K562 (cell line): ENCODE measurements at regions not wholly inside any gene's neighbourhood (a gene's known extent, or its start where the extent isn't known, plus 50 kb on each side); places are given as distances from the start of the nearest gene placed in this dataset.

Source experiments
- ATAC-seq: fragments of 200-7000 bp; cut with Tn5 transposase; 3 replicates; pipeline ENCODE4 v1.9.1; 2020; ENCODE audit warnings: moderate library complexity
- BruUV-seq: library from RNA; stranded (reverse); fragments of 400-500 nt; replicated peaks from 2 replicates; lab custom pipeline; 2021; lab: Mats Ljungman, UMichigan
- CTCF ChIA-PET: fragments of 300-600 bp; formaldehyde crosslinking; extraction: SDS; loops from one replicate; lab custom pipeline; 2021; ENCODE audit warnings: low intra/inter-chr PET ratio; lab: Yijun Ruan, JAX
- POLR2A ChIA-PET: fragments of 300-600, 350-650 bp; sonication (Branson Sonifier 250); formaldehyde crosslinking; extraction: SDS; loops from one replicate; lab custom pipeline; 2021; ENCODE audit warnings: antibody characterized with exemption, inconsistent platforms; lab: Yijun Ruan, JAX
- DNase-seq, 4 experiments: peaks; one replicate each; pipeline versions ENCODE4 v3.0.0 to v3.0.0-alpha.2; 2011 to 2018; ENCODE audit warnings: low spot score in 3 of 4, mixed read lengths in 3 of 4; ENCODE audit errors: extremely low read depth in 1 of 4
- FAIRE-seq: peaks from 2 replicates; lab custom pipeline; 2011; peaks lifted over from hg19 to GRCh38; lab: Jason Lieb, UNC
- H2AFZ ChIP-seq: 2 replicates; pipeline ENCODE4 v1.6.0; 2011; ENCODE audit warnings: low read depth, low read length, control low read depth, inconsistent platforms
- H3K27ac ChIP-seq: fragments of 200-600 bp; 3 replicates; pipeline ENCODE4 v1.8.0; 2011; ENCODE audit warnings: low read depth, mild to moderate bottlenecking, control low read depth, inconsistent platforms, low read length, moderate library complexity, mixed read lengths; ENCODE audit errors: extremely low read depth
- H3K27me3 ChIP-seq, 2 experiments: fragments of 300-600 bp in 1 of 2; 2 replicates in 1 of 2; 3 replicates in 1 of 2; pipeline versions ENCODE4 v1.6.0 to v1.8.0; 2011; ENCODE audit warnings: inconsistent platforms in 2 of 2, low read length in 2 of 2, mild to moderate bottlenecking in 1 of 2, mixed read lengths in 1 of 2, moderate library complexity in 1 of 2; ENCODE audit not compliant: control insufficient read depth in 2 of 2, insufficient read depth in 2 of 2
- H3K36me3 ChIP-seq: fragments of 300-600 bp; 3 replicates; pipeline ENCODE4 v1.8.0; 2011; ENCODE audit warnings: mild to moderate bottlenecking, low read length, inconsistent platforms; ENCODE audit not compliant: control insufficient read depth, insufficient read depth
- H3K4me1 ChIP-seq, 2 experiments: fragments of 200-600 bp in 1 of 2; replicated peaks in 1 of 2; 2 replicates in 1 of 2; 3 replicates in 1 of 2; pipeline versions ENCODE4 v1.5.1 to v1.8.0; 2011; ENCODE audit warnings: inconsistent platforms in 2 of 2, low read length in 2 of 2, mild to moderate bottlenecking in 1 of 2, mixed read lengths in 1 of 2, moderate library complexity in 1 of 2; ENCODE audit not compliant: control insufficient read depth in 2 of 2, insufficient read depth in 2 of 2
- H3K4me2 ChIP-seq: 2 replicates; pipeline ENCODE4 v1.6.1; 2011; ENCODE audit warnings: low read length, control low read depth, inconsistent platforms, mixed read lengths; ENCODE audit not compliant: insufficient read depth
- H3K4me3 ChIP-seq: fragments of 200-600 bp; sonication (generic), shearing (Covaris generic); 2 replicates; pipeline ENCODE4 v1.5.1; 2016; ENCODE audit warnings: control low read depth, inconsistent platforms
- H3K79me2 ChIP-seq: fragments of 200-600 bp; 3 replicates; pipeline ENCODE4 v1.8.0; 2011; ENCODE audit warnings: low read length, inconsistent platforms; ENCODE audit not compliant: control insufficient read depth, insufficient read depth
- H3K9ac ChIP-seq, 2 experiments: 2 replicates each; pipeline versions ENCODE4 v1.6.0 to v1.6.1; 2011; ENCODE audit warnings: low read depth in 2 of 2, low read length in 2 of 2, control low read depth in 1 of 2, inconsistent platforms in 1 of 2, mild to moderate bottlenecking in 1 of 2, mixed read lengths in 1 of 2; ENCODE audit not compliant: insufficient read depth in 1 of 2
- H3K9me1 ChIP-seq: one replicate; pipeline ENCODE4 v1.6.0; 2011; ENCODE audit warnings: inconsistent platforms, mild to moderate bottlenecking, low read length, moderate library complexity; ENCODE audit not compliant: control insufficient read depth, insufficient read depth
- H3K9me3 ChIP-seq: replicated peaks from 2 replicates; pipeline ENCODE4 v1.5.1; 2011; ENCODE audit warnings: low read depth, low read length, inconsistent platforms; ENCODE audit not compliant: control insufficient read depth, insufficient read depth
- H4K20me1 ChIP-seq: replicated peaks from 2 replicates; pipeline ENCODE4 v1.6.1; 2011; ENCODE audit warnings: low read length, inconsistent platforms, mixed read lengths; ENCODE audit not compliant: control insufficient read depth, insufficient read depth
- ATF2 ChIP-seq: sonication (generic); formaldehyde crosslinking; IDR thresholded peaks from 2 replicates; pipeline ENCODE4 v1.8.1; 2022; ENCODE audit warnings: missing genetic modification reagents
- CREB1 ChIP-seq, 2 experiments: sonication (generic) in 1 of 2; formaldehyde crosslinking in 1 of 2; IDR thresholded peaks; 2 replicates each; pipeline versions ENCODE4 v1.6.1 to v1.8.0; 2012 to 2022; ENCODE audit warnings: inconsistent platforms in 1 of 2, mild to moderate bottlenecking in 1 of 2, missing genetic modification reagents in 1 of 2, moderate library complexity in 1 of 2
- CTCF ChIP-seq, 3 experiments: IDR thresholded peaks in 2 of 3; conservative IDR thresholded peaks in 1 of 3; 2 replicates each; pipeline ENCODE4 v1.5.1; 2011 to 2012; ENCODE audit warnings: low read length in 3 of 3, mild to moderate bottlenecking in 3 of 3, control low read depth in 2 of 3, improper control_type of control experiment in 1 of 3, inconsistent platforms in 1 of 3, low read depth in 1 of 3, mixed read lengths in 1 of 3, moderate library complexity in 1 of 3; ENCODE audit not compliant: insufficient read depth in 2 of 3
- ILK ChIP-seq: fragments of 450-650 bp; IDR thresholded peaks from 2 replicates; pipeline ENCODE4 v1.6.1; 2016; ENCODE audit warnings: missing genetic modification characterization, low read depth, mild to moderate bottlenecking, missing compliant biosample characterization, moderate library complexity, borderline replicate concordance
- MAFF ChIP-seq: IDR thresholded peaks from 2 replicates; pipeline ENCODE4 v1.6.1; 2012; ENCODE audit warnings: low read length, improper control_type of control experiment
- MEIS2 ChIP-seq: fragments of 450-650 bp; IDR thresholded peaks from 2 replicates; pipeline ENCODE4 v1.6.1; 2014; ENCODE audit warnings: mild to moderate bottlenecking; ENCODE audit not compliant: partially characterized antibody
- TRIM28 ChIP-seq: fragments of 450-650 bp; IDR thresholded peaks from 2 replicates; pipeline ENCODE4 v1.6.1; 2017
- ZBTB17 ChIP-seq: fragments of 450-650 bp; formaldehyde crosslinking; IDR thresholded peaks from 2 replicates; pipeline ENCODE4 v1.4.0; 2020; ENCODE audit warnings: mild to moderate bottlenecking
- ZHX1 ChIP-seq: fragments of 150-350 bp; conservative IDR thresholded peaks from 2 replicates; pipeline ENCODE4 v1.6.1; 2014; ENCODE audit warnings: low read length
- WGBS: fragments of 100-300 bp; shearing (Covaris generic); methylation state at CpG from one replicate; pipeline ENCODE4 v1.1.6; 2016; ENCODE audit warnings: low coverage, mixed read lengths; ENCODE audit not compliant: insufficient coverage; ENCODE audit errors: missing lambda C conversion rate; 5-methylcytosine and 5-hydroxymethylcytosine counted together
- in situ Hi-C: fragments of 300-500 bp; cut with MboI; formaldehyde crosslinking; loops from 4 replicates; pipeline ENCODE4 v1.15.0; 2018; ENCODE audit warnings: inconsistent platforms, mixed read lengths
- intact Hi-C: fragments of 100-400 bp; cut with micrococcal nuclease; formaldehyde crosslinking; loops from 2 replicates; pipeline ENCODE4 v1.14.2; 2022
- TF ChIP-seq, protein P1 (sequence below): fragments of 450-650 bp; IDR thresholded peaks from one replicate; pipeline ENCODE4 v1.6.1; 2018; ENCODE audit warnings: mild to moderate bottlenecking, moderate library complexity; ENCODE audit not compliant: partially characterized antibody
- TF ChIP-seq, protein P2 (sequence below): sonication (generic); formaldehyde crosslinking; IDR thresholded peaks from 2 replicates; pipeline ENCODE4 v1.8.0; 2022; ENCODE audit warnings: mild to moderate bottlenecking, low read depth, missing genetic modification reagents
- TF ChIP-seq, protein P3 (sequence below): fragments of 450-650 bp; IDR thresholded peaks from 2 replicates; pipeline ENCODE4 v1.6.1; 2018; ENCODE audit warnings: mild to moderate bottlenecking, low read depth; ENCODE audit not compliant: partially characterized antibody

GRCh38 chr5:53236683-53237082, 127.1 kb upstream of the MOCS2 start:
- no peak for ATAC-seq
- ChIA-PET POLR2A (no interaction called here), CTCF (no interaction called here)
- no peak overlapping the region for H3K4me3 ChIP-seq
- no peak overlapping the region for H3K27ac ChIP-seq
- H3K9me3 ChIP-seq, result no peaks in the 10 kb centered on the region
- no peak overlapping the region for H3K9ac ChIP-seq
- H3K36me3 ChIP-seq, result no peaks in the 10 kb centered on the region
- no peak for FAIRE-seq
- no peak overlapping the region for H2AFZ ChIP-seq
- no peaks in the 10 kb centered on the region for H3K9me1 ChIP-seq
- 3% methylated on average over 3 of the region's 3 CpGs for WGBS
- intact Hi-C loops (no loop called here), in situ Hi-C loops (no loop called here)
- H3K4me1 ChIP-seq, result no peaks in the 10 kb centered on the region
- BruUV-seq, result no TSS peak
- H4K20me1 ChIP-seq, result no peaks in the 10 kb centered on the region
- H3K79me2 ChIP-seq, result no peaks in the 10 kb centered on the region
- H3K4me2 ChIP-seq, result no peak overlapping the region
- peaks cover 0 to 2% of the 10 kb centered on the region in 2 experiments; a peak in 1 of 5 replicates for H3K27me3 ChIP-seq
- no peak for DNase-seq
- TF ChIP-seq, protein P1, sequence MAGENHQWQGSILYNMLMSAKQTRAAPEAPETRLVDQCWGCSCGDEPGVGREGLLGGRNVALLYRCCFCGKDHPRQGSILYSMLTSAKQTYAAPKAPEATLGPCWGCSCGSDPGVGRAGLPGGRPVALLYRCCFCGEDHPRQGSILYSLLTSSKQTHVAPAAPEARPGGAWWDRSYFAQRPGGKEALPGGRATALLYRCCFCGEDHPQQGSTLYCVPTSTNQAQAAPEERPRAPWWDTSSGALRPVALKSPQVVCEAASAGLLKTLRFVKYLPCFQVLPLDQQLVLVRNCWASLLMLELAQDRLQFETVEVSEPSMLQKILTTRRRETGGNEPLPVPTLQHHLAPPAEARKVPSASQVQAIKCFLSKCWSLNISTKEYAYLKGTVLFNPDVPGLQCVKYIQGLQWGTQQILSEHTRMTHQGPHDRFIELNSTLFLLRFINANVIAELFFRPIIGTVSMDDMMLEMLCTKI, result no peak
- TF ChIP-seq TRIM28 (no peak), MEIS2 (no peak), ILK (tag) (no peak), CTCF (IDR thresholded peaks at IDR 0.05 in 2 of 3, conservative IDR thresholded peaks at IDR 0.05 in 1 of 3; ENCODE audit: insufficient read depth in 2 of 3, low read depth in 1 of 3, low read length in 3 of 3) (no peak), ZHX1 (no peak), ZBTB17 (CRISPR knock-in tag) (no peak), ATF2 (CRISPR knock-in tag) (no peak), CREB1 (IDR thresholded peaks at IDR 0.05) (no peak), CREB1 (CRISPR knock-in tag; IDR thresholded peaks at IDR 0.05) (no peak), MAFF (no peak)
- TF ChIP-seq, protein P2, sequence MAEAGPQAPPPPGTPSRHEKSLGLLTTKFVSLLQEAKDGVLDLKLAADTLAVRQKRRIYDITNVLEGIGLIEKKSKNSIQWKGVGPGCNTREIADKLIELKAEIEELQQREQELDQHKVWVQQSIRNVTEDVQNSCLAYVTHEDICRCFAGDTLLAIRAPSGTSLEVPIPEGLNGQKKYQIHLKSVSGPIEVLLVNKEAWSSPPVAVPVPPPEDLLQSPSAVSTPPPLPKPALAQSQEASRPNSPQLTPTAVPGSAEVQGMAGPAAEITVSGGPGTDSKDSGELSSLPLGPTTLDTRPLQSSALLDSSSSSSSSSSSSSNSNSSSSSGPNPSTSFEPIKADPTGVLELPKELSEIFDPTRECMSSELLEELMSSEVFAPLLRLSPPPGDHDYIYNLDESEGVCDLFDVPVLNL, result no peak
- TF ChIP-seq, protein P3, sequence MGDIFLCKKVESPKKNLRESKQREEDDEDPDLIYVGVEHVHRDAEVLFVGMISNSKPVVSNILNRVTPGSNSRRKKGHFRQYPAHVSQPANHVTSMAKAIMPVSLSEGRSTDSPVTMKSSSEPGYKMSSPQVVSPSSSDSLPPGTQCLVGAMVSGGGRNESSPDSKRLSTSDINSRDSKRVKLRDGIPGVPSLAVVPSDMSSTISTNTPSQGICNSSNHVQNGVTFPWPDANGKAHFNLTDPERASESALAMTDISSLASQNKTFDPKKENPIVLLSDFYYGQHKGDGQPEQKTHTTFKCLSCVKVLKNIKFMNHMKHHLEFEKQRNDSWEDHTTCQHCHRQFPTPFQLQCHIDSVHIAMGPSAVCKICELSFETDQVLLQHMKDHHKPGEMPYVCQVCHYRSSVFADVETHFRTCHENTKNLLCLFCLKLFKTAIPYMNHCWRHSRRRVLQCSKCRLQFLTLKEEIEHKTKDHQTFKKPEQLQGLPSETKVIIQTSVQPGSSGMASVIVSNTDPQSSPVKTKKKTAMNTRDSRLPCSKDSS, result no peak
